GM21390 (cell line): ENCODE measurements at regions not wholly inside any gene's neighbourhood (a gene's known extent, or its start where the extent isn't known, plus 50 kb on each side); places are given as distances from the start of the nearest gene placed in this dataset.
"Not testable (repeated sequence)": the region's sequence is repeated elsewhere in the genome, so short reads cannot be mapped to it uniquely, and the experiment has no call there.

Source experiments
- ATAC-seq: cut with Tn5 transposase; IDR thresholded peaks from one replicate; pipeline ENCODE4 v1.9.1; 2021; ENCODE audit not compliant: unreplicated experiment

GRCh38 chr3:191644291-191644690 lies 183.3 kb downstream of the PYDC2 start:
- no peak for ATAC-seq

- ATAC-seq: no peak
These were observed 185.3 kb downstream of the PYDC2 start for GRCh38 chr3:191646242-191646641.

- ATAC-seq: no peak
These were observed 187.8 kb downstream of the PYDC2 start for GRCh38 chr3:191648787-191649186.

- no peak for ATAC-seq
These were observed 188.7 kb downstream of the PYDC2 start for GRCh38 chr3:191649626-191650025.

- ATAC-seq: not testable (repeated sequence)
These were observed 197.9 kb downstream of the PYDC2 start for GRCh38 chr3:191658781-191659419.

GRCh38 chr3:191662150-191662549 lies 201.2 kb downstream of the PYDC2 start:
- ATAC-seq: not testable (repeated sequence)

GRCh38 chr3:191680989-191681597 lies 220.1 kb downstream of the PYDC2 start:
- no peak for ATAC-seq

GRCh38 chr3:191682961-191683360 lies 222.0 kb downstream of the PYDC2 start:
- ATAC-seq: no peak

GRCh38 chr3:191686626-191687025 lies 225.7 kb downstream of the PYDC2 start:
- ATAC-seq: no peak

GRCh38 chr3:191688756-191689433 lies 227.9 kb downstream of the PYDC2 start:
- ATAC-seq: no peak

GRCh38 chr3:191691184-191691583 lies 230.2 kb downstream of the PYDC2 start:
- ATAC-seq: not testable (repeated sequence)

GRCh38 chr3:191695131-191695814 lies 234.3 kb downstream of the PYDC2 start:
- no peak for ATAC-seq

GRCh38 chr3:191695815-191696153 lies 234.8 kb downstream of the PYDC2 start:
- ATAC-seq: no peak

- no peak for ATAC-seq
These were observed 235.4 kb downstream of the PYDC2 start for GRCh38 chr3:191696348-191696747.

- no peak for ATAC-seq
These were observed 238.6 kb downstream of the PYDC2 start for GRCh38 chr3:191699546-191699945.

GRCh38 chr3:191702121-191702520 lies 241.2 kb downstream of the PYDC2 start:
- ATAC-seq: no peak

- no peak for ATAC-seq
These were observed 246.9 kb downstream of the PYDC2 start for GRCh38 chr3:191707817-191708216.

- no peak for ATAC-seq
These were observed 254.6 kb downstream of the PYDC2 start for GRCh38 chr3:191715585-191715984.

- ATAC-seq: no peak
These were observed 260.5 kb downstream of the PYDC2 start for GRCh38 chr3:191721390-191721861.

GRCh38 chr3:191721990-191722389 lies 261.0 kb downstream of the PYDC2 start:
- no peak for ATAC-seq

- ATAC-seq: no peak
These were observed 266.4 kb downstream of the PYDC2 start for GRCh38 chr3:191727338-191727737.

GRCh38 chr3:191728186-191728585 lies 267.2 kb downstream of the PYDC2 start:
- ATAC-seq: no peak
